ENCODE measurements at regions not wholly inside any gene's neighbourhood (a gene's known extent, or its start where the extent isn't known, plus 50 kb on each side); places are given as distances from the start of the nearest gene placed in this dataset.
A peak's percentile ranks its signal among the peaks of the same experiment; 100 is the strongest.
"Not testable (repeated sequence)": the region's sequence is repeated elsewhere in the genome, so short reads cannot be mapped to it uniquely, and the experiment has no call there.

DNA sequence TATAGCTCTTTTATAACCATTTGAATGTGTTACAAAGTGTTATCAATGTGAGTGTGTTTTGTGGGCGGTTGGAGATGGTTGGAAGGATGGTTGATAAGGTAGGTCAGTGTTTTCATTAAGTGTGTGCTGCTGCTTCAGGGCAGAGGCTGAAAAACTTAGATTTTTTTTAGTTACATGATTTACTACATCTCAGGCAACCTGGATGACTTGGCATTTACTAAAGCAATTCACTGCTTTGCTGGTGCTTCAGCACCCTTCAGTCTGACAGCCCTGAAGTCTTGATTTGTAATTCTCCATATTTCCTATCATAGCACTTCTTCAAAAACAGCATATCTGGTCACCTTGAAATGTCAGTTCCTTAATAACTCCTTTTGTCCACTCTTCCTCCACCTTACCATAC lies 151.8 kb downstream of the KBTBD2 start:
- H3K27ac ChIP-seq (ENCODE audit: low read depth, low read length); H3K36me3 ChIP-seq (ENCODE audit: control insufficient read depth in 5 of 5, insufficient read depth in 5 of 5, low read length in 5 of 5); H3K4me1 ChIP-seq (ENCODE audit: control insufficient read depth in 5 of 5, insufficient read depth in 5 of 5, low read length in 5 of 5); H3K9me3 ChIP-seq (ENCODE audit: control insufficient read depth in 5 of 5, low read length in 5 of 5); H3K4me3 ChIP-seq (ENCODE audit: low read depth in 1 of 5, low read length in 5 of 5); H3K9ac ChIP-seq (ENCODE audit: low read length in 5 of 5); H3K27me3 ChIP-seq (ENCODE audit: control insufficient read depth in 5 of 5, insufficient read depth in 4 of 5, low read length in 5 of 5): not testable (repeated sequence)

- not testable (repeated sequence) for H3K27me3 ChIP-seq (ENCODE audit: control insufficient read depth in 5 of 5, insufficient read depth in 4 of 5, low read length in 5 of 5); H3K9ac ChIP-seq (ENCODE audit: low read length in 5 of 5); H3K9me3 ChIP-seq (ENCODE audit: control insufficient read depth in 5 of 5, low read length in 5 of 5); H3K4me1 ChIP-seq (ENCODE audit: control insufficient read depth in 5 of 5, insufficient read depth in 5 of 5, low read length in 5 of 5); H3K27ac ChIP-seq (ENCODE audit: low read depth, low read length); H3K36me3 ChIP-seq (ENCODE audit: control insufficient read depth in 5 of 5, insufficient read depth in 5 of 5, low read length in 5 of 5); H3K4me3 ChIP-seq (ENCODE audit: low read depth in 1 of 5, low read length in 5 of 5)
Observed at GRCh38 chr7:32738390-32738789, 153.2 kb downstream of the KBTBD2 start.

DNA sequence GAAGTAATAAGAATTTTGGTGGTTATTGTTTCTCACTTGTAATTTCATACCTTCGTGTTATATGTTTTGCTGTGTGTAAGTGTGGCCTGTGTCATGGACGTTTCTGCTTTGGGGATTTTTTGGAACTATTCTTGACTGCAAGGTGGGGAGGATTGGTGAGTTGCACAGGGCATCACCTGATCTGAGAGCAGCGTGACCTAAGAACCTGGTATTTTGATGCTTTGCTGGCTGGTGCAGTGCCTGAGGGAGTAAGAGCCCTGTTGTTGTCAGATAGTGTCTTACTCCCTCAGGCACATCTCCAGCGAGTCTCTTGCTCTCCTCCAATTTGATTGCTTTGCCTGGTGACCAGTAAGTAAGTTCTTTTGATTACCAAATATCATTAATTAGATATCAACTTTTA lies 158.8 kb downstream of the KBTBD2 start:
- not testable (repeated sequence) for H3K36me3 ChIP-seq (ENCODE audit: control insufficient read depth in 5 of 5, insufficient read depth in 5 of 5, low read length in 5 of 5); H3K27ac ChIP-seq (ENCODE audit: low read depth, low read length); H3K4me3 ChIP-seq (ENCODE audit: low read depth in 1 of 5, low read length in 5 of 5); H3K9me3 ChIP-seq (ENCODE audit: control insufficient read depth in 5 of 5, low read length in 5 of 5); H3K9ac ChIP-seq (ENCODE audit: low read length in 5 of 5); H3K27me3 ChIP-seq (ENCODE audit: control insufficient read depth in 5 of 5, insufficient read depth in 4 of 5, low read length in 5 of 5); H3K4me1 ChIP-seq (ENCODE audit: control insufficient read depth in 5 of 5, insufficient read depth in 5 of 5, low read length in 5 of 5)

DNA sequence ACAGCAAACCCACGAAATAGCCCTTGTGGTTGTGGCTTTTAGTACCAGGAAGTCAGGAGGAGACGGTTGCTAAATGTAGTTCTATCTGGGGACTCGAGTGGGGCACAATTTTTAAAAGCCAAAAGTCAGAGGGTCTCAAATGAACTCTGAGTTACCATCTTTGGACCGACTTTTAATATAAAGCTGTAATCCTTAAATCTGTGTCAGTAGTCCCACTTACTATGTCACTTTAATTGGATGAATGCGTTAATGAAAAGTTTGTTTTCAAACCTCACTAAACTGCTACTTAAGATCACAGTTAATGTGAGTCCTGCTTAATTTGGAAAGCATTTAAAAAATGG lies 162.3 kb downstream of the KBTBD2 start:
- H3K27ac ChIP-seq (ENCODE audit: low read depth, low read length); H3K36me3 ChIP-seq (ENCODE audit: control insufficient read depth in 5 of 5, insufficient read depth in 5 of 5, low read length in 5 of 5); H3K27me3 ChIP-seq (ENCODE audit: control insufficient read depth in 5 of 5, insufficient read depth in 4 of 5, low read length in 5 of 5); H3K9me3 ChIP-seq (ENCODE audit: control insufficient read depth in 5 of 5, low read length in 5 of 5); H3K4me1 ChIP-seq (ENCODE audit: control insufficient read depth in 5 of 5, insufficient read depth in 5 of 5, low read length in 5 of 5); H3K9ac ChIP-seq (ENCODE audit: low read length in 5 of 5): not testable (repeated sequence)
- H3K4me3 ChIP-seq (ENCODE audit: low read depth in 1 of 5, low read length in 5 of 5) = peak overlapping the region in 2 of 5 donors; percentile 70 to 72

- not testable (repeated sequence) for H3K4me1 ChIP-seq (ENCODE audit: control insufficient read depth in 5 of 5, insufficient read depth in 5 of 5, low read length in 5 of 5); H3K9me3 ChIP-seq (ENCODE audit: control insufficient read depth in 5 of 5, low read length in 5 of 5); H3K36me3 ChIP-seq (ENCODE audit: control insufficient read depth in 5 of 5, insufficient read depth in 5 of 5, low read length in 5 of 5); H3K27me3 ChIP-seq (ENCODE audit: control insufficient read depth in 5 of 5, insufficient read depth in 4 of 5, low read length in 5 of 5)
- peak overlapping the region in 4 of 5 donors; percentile 68 to 73 (median 71) for H3K4me3 ChIP-seq (ENCODE audit: low read depth in 1 of 5, low read length in 5 of 5)
- peak overlapping the region; percentile 30 for H3K27ac ChIP-seq (ENCODE audit: low read depth, low read length)
- H3K9ac ChIP-seq (ENCODE audit: low read length in 5 of 5) = peak overlapping the region in 2 of 5 donors; percentile 58 to 68
Observed at GRCh38 chr7:32728412-32729334, 162.9 kb downstream of the KBTBD2 start.

DNA sequence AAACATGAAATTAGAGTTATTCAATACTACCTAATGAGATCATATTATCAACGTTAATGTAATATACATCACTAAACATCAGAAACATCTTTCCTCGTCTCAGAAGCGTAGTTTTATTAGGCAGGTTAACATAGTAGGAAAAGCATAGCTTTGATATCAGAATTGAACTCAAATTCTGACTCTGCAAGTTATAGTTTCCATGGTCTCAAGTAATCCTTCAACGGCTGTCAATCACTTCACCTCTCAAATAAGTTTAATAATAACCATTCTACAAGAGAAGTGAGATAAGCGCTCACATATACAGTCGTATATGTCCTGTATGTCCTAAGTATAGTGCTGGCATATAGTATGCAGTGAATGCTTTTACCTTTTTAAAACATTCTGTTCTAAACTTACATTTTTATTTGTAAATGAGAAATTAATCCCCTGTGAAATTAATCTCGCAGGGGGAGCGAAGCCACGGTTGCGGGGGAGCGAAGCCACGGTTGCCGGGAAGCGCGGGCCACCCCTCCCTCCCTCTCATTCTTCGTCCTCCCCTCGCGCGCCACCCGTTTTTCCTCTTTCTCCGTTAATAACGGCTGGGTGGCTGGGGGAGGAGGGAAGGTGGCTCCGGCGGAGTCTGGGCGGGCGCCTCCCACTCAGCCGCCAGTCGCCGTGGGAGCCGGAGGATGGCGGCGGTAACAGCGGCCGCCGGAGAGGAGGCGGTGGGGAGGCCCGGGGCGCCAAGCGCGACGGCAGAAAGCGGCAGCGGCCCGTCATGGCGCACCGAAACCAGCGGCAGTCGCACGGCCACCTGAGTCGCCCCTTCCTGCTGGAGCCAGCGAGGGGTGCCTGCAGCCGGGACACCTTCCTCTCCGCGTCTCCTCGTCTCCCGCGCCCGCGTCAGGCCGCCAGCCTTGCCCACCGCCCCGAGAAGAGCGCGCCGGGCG lies 163.8 kb downstream of the KBTBD2 start:
- H3K36me3 ChIP-seq (ENCODE audit: control insufficient read depth in 5 of 5, insufficient read depth in 5 of 5, low read length in 5 of 5); H3K9me3 ChIP-seq (ENCODE audit: control insufficient read depth in 5 of 5, low read length in 5 of 5); H3K27me3 ChIP-seq (ENCODE audit: control insufficient read depth in 5 of 5, insufficient read depth in 4 of 5, low read length in 5 of 5); H3K4me1 ChIP-seq (ENCODE audit: control insufficient read depth in 5 of 5, insufficient read depth in 5 of 5, low read length in 5 of 5): not testable (repeated sequence)
- Histone ChIP-seq H3K4me3 (ENCODE audit: low read depth in 1 of 5, low read length in 5 of 5) (peak overlapping the region in 4 of 5 donors; percentile 68 to 73 (median 71)), H3K9ac (ENCODE audit: low read length in 5 of 5) (peak overlapping the region in 4 of 5 donors; percentile 48 to 68 (median 58)), H3K27ac (ENCODE audit: low read depth, low read length) (peak overlapping the region; percentile 30)

- not testable (repeated sequence) for H3K9me3 ChIP-seq (ENCODE audit: control insufficient read depth in 5 of 5, low read length in 5 of 5); H3K27me3 ChIP-seq (ENCODE audit: control insufficient read depth in 5 of 5, insufficient read depth in 4 of 5, low read length in 5 of 5); H3K27ac ChIP-seq (ENCODE audit: low read depth, low read length); H3K4me1 ChIP-seq (ENCODE audit: control insufficient read depth in 5 of 5, insufficient read depth in 5 of 5, low read length in 5 of 5); H3K9ac ChIP-seq (ENCODE audit: low read length in 5 of 5); H3K4me3 ChIP-seq (ENCODE audit: low read depth in 1 of 5, low read length in 5 of 5); H3K36me3 ChIP-seq (ENCODE audit: control insufficient read depth in 5 of 5, insufficient read depth in 5 of 5, low read length in 5 of 5)
Observed at GRCh38 chr7:32722837-32723236, 168.7 kb downstream of the KBTBD2 start.

DNA sequence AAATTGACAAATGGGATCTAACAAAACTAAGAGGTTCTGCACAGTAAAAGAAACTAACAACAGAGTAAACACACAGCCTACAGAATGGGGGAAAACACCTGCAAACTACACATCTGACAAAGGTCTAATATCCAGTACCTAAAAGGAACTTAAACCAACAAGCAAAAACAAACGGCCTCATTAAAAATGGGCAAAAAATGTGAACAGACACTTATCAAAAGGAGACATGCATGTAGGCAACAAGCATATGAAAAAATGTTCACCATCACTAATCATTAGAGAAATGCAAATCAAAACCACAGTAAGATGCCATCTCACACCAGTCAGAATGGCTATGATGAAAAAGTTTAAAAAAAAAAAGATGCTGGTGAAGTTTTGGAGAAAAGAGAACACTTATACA lies 197.4 kb downstream of the KBTBD2 start:
- Histone ChIP-seq H3K36me3 (ENCODE audit: control insufficient read depth in 5 of 5, insufficient read depth in 5 of 5, low read length in 5 of 5) (no peaks in the 10 kb centered on the region), H3K9me3 (ENCODE audit: control insufficient read depth in 5 of 5, low read length in 5 of 5) (no peaks in the 10 kb centered on the region)

DNA sequence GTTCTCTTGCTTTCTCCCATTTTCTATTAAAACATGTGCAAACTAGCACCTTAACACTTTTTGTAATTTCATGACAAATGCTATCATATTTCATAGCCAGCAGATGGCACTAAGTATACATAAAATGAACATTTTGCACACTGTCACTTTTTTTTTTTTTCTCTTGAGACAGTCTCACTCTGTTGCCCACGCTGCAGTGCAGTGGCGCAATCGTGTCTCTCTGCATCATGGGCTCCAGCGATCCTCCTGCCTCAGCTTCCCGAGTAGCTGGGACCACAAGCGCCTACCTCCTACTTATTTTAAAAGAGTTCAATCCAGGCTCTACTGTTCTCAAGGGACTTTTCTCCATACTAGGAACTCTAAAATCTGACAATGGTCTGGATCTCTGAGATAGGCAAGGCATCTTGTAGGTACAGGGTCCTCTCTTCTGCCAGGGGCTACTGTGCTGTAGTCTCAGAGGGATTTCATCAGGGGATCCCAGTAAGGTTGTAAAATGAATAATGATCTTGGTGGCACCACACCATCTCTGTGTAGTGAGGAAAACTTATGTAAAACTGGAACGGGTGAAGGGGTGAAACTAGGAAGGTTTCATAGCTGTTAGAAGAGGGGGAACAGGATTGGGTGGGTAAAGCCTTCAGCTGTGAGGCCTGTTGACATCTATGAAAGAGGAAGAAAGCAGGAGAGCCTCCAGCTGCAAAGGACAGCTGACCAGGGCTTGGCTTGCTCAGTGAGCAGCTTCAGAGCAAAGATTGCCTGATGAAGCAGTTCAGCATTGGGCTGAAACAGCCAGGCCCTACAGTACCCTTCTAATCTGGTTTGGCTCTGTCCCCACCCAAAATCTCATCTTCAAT lies 196.9 kb downstream of the AVL9 start:
- H3K36me3 ChIP-seq (ENCODE audit: control insufficient read depth in 5 of 5, insufficient read depth in 5 of 5, low read length in 5 of 5); H3K9me3 ChIP-seq (ENCODE audit: control insufficient read depth in 5 of 5, low read length in 5 of 5); H3K27me3 ChIP-seq (ENCODE audit: control insufficient read depth in 5 of 5, insufficient read depth in 4 of 5, low read length in 5 of 5); H3K27ac ChIP-seq (ENCODE audit: low read depth, low read length); H3K9ac ChIP-seq (ENCODE audit: low read length in 5 of 5); H3K4me3 ChIP-seq (ENCODE audit: low read depth in 1 of 5, low read length in 5 of 5); H3K4me1 ChIP-seq (ENCODE audit: control insufficient read depth in 5 of 5, insufficient read depth in 5 of 5, low read length in 5 of 5): not testable (repeated sequence)

More for the DNA sequence above, 197.4 kb downstream of the KBTBD2 start:
- no peak overlapping the region for H3K27ac ChIP-seq (ENCODE audit: low read depth, low read length)
- H3K9ac ChIP-seq (ENCODE audit: low read length in 5 of 5) = no peak overlapping the region
- no peak overlapping the region for H3K4me3 ChIP-seq (ENCODE audit: low read depth in 1 of 5, low read length in 5 of 5)
- peaks cover 0 to 4% (median 0%) of the 10 kb centered on the region in 5 donors for H3K4me1 ChIP-seq (ENCODE audit: control insufficient read depth in 5 of 5, insufficient read depth in 5 of 5, low read length in 5 of 5)
- no peaks in the 10 kb centered on the region for H3K27me3 ChIP-seq (ENCODE audit: control insufficient read depth in 5 of 5, insufficient read depth in 4 of 5, low read length in 5 of 5)

All from subcutaneous abdominal adipose tissue (tissue), 5 donors.